B cell (primary cell): ENCODE measurements at regions not wholly inside any gene's neighbourhood (a gene's known extent, or its start where the extent isn't known, plus 50 kb on each side); places are given as distances from the start of the nearest gene placed in this dataset.

Source experiments
- CTCF ChIP-seq: fragments of 200-600 bp; IDR thresholded peaks from one replicate; pipeline ENCODE4 v1.8.0; 2022; ENCODE audit warnings: antibody characterized with exemption, mild to moderate bottlenecking
- EZH2 ChIP-seq: IDR thresholded peaks from 2 replicates; pipeline ENCODE4 v1.6.1; 2012; ENCODE audit warnings: borderline replicate concordance, low read depth, mild to moderate bottlenecking, moderate library complexity, low read length; ENCODE audit not compliant: insufficient read depth, poor library complexity, severe bottlenecking

DNA sequence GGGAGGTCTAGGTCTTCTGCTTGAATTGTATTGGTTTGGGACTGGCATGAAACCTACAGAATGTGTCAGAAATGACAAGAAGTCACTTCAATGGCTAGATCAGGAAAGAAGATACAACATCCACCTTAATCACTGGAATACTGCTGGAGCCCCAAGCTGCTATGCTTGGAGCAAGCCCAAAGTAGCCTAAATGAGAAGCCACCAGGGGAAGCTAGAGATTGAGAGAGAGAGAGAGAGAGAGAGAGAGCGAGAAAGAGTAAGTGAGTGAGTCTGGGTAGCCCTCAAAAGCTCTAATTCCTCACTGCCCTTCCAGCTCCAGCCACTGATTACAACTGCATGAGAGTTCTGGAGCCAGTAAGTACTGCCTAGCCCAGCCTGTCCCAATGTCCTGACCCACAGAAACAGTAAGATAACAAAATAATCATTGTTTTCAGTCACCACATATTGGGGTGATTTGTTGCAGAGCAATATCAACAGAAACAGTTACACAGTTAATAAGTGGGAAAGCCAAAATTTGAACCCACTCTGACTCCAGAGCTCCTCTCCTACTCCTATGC lies 529.2 kb upstream of the GOLIM4 start:
- TF ChIP-seq CTCF: no peak
- no peak for TF ChIP-seq EZH2
